GDM1 (cell line): ENCODE measurements at regions not wholly inside any gene's neighbourhood (a gene's known extent, or its start where the extent isn't known, plus 50 kb on each side); places are given as distances from the start of the nearest gene placed in this dataset.
"Not testable (repeated sequence)": the region's sequence is repeated elsewhere in the genome, so short reads cannot be mapped to it uniquely, and the experiment has no call there.

Source experiments
- DNase-seq: peaks from one replicate; lab custom pipeline; 2025; lab: John Stamatoyannopoulos, UW

- DNase-seq = not testable (repeated sequence)
Measured at GRCh38 chr1:121006826-121007225, 117.3 kb downstream of the PPIAL4A start.

DNA sequence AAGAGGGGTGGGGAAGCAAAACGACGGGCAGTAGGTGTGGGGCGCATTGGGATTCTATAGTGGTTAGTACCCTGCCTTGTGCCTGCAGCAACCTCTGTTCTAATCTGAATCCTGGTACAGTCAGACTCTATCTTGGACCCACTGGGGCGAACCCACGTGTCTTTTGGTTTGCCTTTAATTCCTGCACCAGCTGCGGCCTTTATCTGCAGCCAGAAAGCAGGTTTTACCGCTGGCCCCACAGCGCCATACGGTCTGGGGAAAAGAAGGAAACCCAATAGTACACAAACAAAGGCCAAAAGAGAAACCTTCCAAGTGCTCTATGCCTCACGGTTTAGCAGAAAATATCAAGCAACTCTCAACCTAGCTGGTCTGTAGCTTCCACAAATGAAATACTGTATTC lies 118.2 kb downstream of the PPIAL4A start:
- not testable (repeated sequence) for DNase-seq

- DNase-seq = not testable (repeated sequence)
Measured at GRCh38 chr1:121008512-121009215, 119.1 kb downstream of the PPIAL4A start.

DNA sequence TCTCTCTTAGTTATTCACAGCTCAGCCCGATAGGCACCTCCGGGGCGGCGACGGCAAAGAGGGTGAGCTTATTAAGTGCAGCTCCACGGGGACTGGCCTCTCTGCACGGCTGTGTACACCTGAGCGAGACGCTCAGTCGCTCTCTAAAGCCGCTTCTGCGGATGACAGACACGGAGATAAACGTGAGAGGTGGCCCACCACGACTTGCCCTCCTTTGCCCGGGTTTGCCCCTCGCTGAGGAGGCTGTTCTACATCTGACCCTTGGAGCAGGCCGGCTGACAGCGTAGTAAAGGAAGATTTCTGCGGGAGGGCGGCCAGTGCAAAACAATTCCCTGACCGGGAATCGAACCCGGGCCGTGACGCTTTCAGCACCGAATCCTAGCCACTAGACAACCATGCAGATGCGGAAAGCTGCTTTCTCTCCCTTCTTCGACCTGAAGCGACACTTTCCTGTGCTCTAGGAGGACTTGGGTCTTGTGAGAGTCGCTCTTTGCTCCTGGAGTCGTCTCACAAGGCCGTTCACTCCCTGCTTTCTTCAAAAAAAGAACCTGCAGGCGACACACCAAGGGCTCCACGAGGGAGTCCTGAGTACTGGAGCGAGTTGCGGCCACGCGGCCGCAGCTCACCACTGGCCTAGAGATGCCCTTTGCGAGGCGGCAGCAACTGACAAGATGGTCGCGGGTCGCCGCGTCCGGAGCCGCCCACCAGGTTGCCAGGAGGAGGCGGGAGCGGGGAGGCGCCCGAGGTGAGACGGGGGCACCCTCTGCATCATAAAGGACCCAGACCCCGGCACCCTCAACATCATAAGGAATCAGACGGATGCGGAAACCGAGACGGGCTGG lies 119.9 kb downstream of the PPIAL4A start:
- DNase-seq = not testable (repeated sequence)

- DNase-seq = not testable (repeated sequence)
Measured at GRCh38 chr1:121010141-121010540, 120.6 kb downstream of the PPIAL4A start.

DNA sequence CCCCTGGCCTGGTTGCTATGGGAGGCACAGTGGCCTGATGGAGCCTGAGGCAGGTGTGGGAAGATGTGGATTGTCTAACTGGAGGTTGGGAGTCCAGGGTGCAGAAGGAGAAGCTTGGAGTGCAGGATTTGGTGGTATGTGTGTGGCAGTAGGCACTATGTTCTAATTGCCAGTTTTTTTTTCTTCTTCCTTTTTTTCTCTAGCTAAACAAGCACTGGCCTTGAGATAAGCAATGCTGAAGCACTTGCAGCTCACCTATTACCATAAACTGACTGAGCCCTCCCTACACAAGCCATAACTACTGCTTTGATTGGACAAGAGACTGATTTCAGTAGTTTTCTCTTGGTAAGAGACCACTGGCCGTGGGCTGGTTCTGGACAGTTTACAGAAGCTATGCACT lies 123.6 kb downstream of the PPIAL4A start:
- DNase-seq = not testable (repeated sequence)

DNA sequence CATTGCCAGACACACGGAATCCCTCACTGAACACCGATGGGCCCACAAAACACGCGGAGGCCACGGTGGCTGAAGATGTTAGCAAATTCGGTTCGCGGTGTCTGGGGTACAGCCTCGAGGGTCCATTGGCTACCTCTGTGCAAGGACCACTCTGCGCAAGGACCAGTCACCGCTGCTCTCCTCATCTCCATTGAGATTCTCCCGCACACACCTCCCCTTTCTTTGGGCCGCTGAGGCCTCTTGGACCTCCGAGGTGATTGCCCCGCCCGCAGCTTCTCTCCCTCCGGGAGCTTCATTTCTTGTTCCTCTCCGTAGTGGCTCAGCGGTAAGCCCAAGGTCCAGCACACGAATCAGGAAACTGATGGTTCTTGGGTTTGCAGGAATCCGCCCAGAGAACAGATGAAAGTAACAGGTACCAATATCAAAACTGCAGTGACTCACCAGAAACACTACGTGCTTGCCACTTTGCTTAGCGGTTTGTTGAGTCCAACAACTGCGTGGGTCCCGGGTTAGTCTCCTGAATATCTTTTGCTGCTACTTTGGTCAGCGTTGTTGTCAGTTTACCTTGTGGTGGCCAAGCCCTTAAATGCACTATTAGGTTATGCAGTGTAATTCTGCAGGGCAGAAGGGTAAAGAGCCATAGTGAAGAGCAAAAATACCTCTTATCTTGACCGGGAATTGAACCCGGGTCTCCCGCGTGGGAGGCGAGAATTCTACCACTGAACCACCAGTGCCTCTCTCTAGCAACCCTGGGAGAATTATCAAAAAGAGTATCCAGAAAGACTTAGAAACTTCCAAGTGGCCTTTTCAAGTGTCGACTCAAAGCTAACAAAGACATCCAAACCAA lies 126.8 kb downstream of the PPIAL4A start:
- DNase-seq = not testable (repeated sequence)

GRCh38 chr1:121019715-121020349 lies 130.3 kb downstream of the PPIAL4A start:
- DNase-seq = not testable (repeated sequence)

GRCh38 chr1:121020350-121021236 lies 131.0 kb downstream of the PPIAL4A start:
- DNase-seq = not testable (repeated sequence)

GRCh38 chr1:121021716-121022115 lies 132.1 kb downstream of the PPIAL4A start:
- not testable (repeated sequence) for DNase-seq

- DNase-seq = not testable (repeated sequence)
Measured at GRCh38 chr1:121032878-121033494, 143.4 kb downstream of the PPIAL4A start.

DNA sequence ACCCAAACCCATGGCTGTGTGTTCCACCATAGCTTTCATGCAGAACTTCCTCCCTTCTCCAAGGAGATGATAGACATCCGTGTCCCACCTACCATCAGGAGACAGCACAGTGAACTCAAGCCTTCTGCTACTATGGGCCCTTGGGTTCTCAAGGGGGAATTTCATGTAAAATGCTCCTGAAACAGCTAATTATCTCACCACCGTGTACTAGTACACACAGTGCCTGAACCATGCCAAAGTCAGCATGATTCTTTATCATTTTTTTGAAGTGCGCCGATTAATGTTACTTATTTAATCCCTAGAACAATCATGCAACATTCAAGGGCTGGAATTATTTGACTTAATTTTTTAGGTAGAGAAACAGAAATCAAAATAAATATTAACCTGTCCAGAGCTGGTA lies 147.2 kb downstream of the PPIAL4A start:
- DNase-seq = not testable (repeated sequence)

- not testable (repeated sequence) for DNase-seq
Measured at GRCh38 chr1:121040974-121041373, 143.2 kb downstream of the FAM72B start.

DNA sequence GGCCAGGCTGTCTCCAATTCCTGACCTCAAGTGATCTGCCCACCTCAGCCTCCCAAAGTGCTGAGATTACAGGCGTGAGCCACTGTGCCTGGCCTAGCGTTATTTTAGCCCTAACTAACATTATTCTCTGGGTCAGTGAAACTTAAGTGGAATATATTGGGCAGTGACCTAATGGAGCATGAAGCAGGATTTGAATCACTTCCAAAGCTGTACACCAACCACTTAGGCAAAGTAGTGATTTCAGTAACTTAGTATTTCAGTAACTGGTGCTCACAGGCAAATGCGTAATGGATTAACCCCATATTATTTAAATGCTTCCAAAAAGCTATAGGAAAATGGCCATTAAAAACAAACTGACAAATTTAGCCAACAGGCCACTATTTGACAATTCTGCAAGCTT lies 142.6 kb downstream of the FAM72B start:
- not testable (repeated sequence) for DNase-seq

GRCh38 chr1:121042882-121043281 lies 141.3 kb downstream of the FAM72B start:
- not testable (repeated sequence) for DNase-seq

DNA sequence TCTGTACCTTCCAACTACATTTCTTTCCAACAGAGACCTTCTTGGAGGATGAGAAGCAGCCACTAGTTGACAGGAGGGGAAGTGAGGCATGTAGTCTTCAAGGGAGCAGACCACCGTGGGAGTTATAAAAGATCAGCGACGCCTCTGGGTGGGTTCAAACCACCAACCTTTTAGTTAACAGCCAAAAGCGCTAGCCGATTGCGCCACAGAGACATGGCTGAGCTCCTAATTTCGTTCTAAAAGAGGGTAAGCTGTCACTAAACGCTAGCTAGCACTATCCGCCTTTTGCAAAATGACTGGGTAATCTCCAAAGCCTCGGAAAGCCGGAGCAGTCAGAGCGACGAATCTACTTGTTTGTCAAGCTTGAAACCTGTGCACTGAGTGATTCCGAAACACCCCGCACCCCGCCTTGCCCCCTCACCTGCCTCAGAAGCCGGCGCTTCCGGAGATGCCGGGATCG lies 135.8 kb downstream of the FAM72B start:
- DNase-seq = not testable (repeated sequence)

- not testable (repeated sequence) for DNase-seq
Measured at GRCh38 chr1:121048769-121049443, 135.2 kb downstream of the FAM72B start.

GRCh38 chr1:121050097-121050496 lies 134.0 kb downstream of the FAM72B start:
- DNase-seq = not testable (repeated sequence)

DNA sequence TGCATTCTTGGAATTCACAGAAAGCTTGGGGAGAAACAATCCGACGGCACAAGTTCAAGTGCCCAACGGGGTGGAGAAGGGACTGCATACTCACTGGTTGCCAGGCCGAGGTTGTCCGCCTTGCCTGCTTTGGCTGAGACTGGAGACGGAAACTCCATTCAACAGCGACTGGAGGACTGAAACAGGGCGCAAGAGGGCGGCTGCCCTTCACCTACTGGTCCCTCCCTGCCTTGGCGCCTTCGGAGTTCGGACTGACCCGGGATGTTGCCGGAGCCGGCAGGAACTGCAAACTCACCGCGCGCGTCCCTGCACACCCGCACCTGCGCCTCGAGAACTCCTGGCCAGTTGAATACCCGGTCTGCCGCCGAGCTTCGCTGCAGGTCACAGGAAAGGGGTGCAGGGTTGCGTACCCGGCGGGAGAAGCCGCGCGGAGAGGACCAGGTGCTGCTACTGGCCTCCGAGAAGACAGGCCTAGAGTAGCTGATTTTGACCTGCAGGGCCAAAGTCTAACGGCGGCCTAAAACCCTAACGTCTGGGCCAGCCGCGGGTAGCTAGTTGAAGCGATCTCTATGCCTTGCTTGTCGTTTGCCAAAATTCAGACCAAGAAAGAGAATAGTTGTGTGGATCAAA lies 132.9 kb downstream of the FAM72B start:
- not testable (repeated sequence) for DNase-seq
